Mesendoderm (in vitro differentiated cells): ENCODE measurements at regions not wholly inside any gene's neighbourhood (a gene's known extent, or its start where the extent isn't known, plus 50 kb on each side); places are given as distances from the start of the nearest gene placed in this dataset.

Experiments
- DNase-seq: peaks from one replicate; pipeline ENCODE4 v3.0.0; 2013
- H2AK5ac ChIP-seq: 2 replicates; pipeline ENCODE4 v1.6.1; 2013; ENCODE audit warnings: low read length, inconsistent platforms
- H2BK120ac ChIP-seq: 2 replicates; pipeline ENCODE4 v1.6.1; 2013; ENCODE audit warnings: low read depth, mild to moderate bottlenecking, low read length, moderate library complexity, mixed read lengths
- H2BK15ac ChIP-seq: replicated peaks from 2 replicates; pipeline ENCODE4 v1.6.1; 2013; ENCODE audit warnings: low read depth, mild to moderate bottlenecking, moderate library complexity
- H2BK5ac ChIP-seq: 2 replicates; pipeline ENCODE4 v1.6.1; 2013; ENCODE audit warnings: low read length, inconsistent platforms
- H3K18ac ChIP-seq: 2 replicates; pipeline ENCODE4 v1.6.1; 2013; ENCODE audit warnings: mild to moderate bottlenecking, low read length, mixed read lengths
- H3K23ac ChIP-seq: one replicate; pipeline ENCODE4 v1.6.1; 2013; ENCODE audit warnings: low read length
- H3K27ac ChIP-seq: 2 replicates; pipeline ENCODE4 v1.5.1; 2013; ENCODE audit warnings: low read depth, mild to moderate bottlenecking, inconsistent platforms, low read length, moderate library complexity
- H3K27me3 ChIP-seq: 2 replicates; pipeline ENCODE4 v1.6.1; 2013; ENCODE audit warnings: low read length, control low read depth, mild to moderate bottlenecking, inconsistent platforms; ENCODE audit not compliant: insufficient read depth, poor library complexity
- H3K36me3 ChIP-seq: 2 replicates; pipeline ENCODE4 v1.6.1; 2013; ENCODE audit warnings: low read length, inconsistent platforms; ENCODE audit not compliant: control insufficient read depth, insufficient read depth
- H3K4ac ChIP-seq: one replicate; pipeline ENCODE4 v1.6.1; 2013; ENCODE audit warnings: low read depth, mild to moderate bottlenecking, low read length, moderate library complexity
- H3K4me1 ChIP-seq: 2 replicates; pipeline ENCODE4 v1.6.1; 2013; ENCODE audit warnings: low read depth, low read length, inconsistent platforms; ENCODE audit not compliant: control insufficient read depth
- H3K4me2 ChIP-seq: 2 replicates; pipeline ENCODE4 v1.6.1; 2013; ENCODE audit warnings: low read length
- H3K4me3 ChIP-seq: 2 replicates; pipeline ENCODE4 v1.5.1; 2013; ENCODE audit warnings: mild to moderate bottlenecking, low read length
- H3K56ac ChIP-seq: one replicate; pipeline ENCODE4 v1.6.1; 2013; ENCODE audit warnings: low read length
- H3K79me1 ChIP-seq: 2 replicates; pipeline ENCODE4 v1.6.1; 2013; ENCODE audit warnings: low read length, inconsistent platforms
- H3K79me2 ChIP-seq: 2 replicates; pipeline ENCODE4 v1.6.1; 2013; ENCODE audit warnings: mild to moderate bottlenecking, low read length; ENCODE audit not compliant: control insufficient read depth, insufficient read depth
- H3K9ac ChIP-seq: 2 replicates; pipeline ENCODE4 v1.6.1; 2013; ENCODE audit warnings: low read length, inconsistent platforms
- H4K5ac ChIP-seq: one replicate; pipeline ENCODE4 v1.6.1; 2013; ENCODE audit warnings: low read length
- H4K8ac ChIP-seq: one replicate; pipeline ENCODE4 v1.6.1; 2013; ENCODE audit warnings: low read depth, mild to moderate bottlenecking, control low read depth, low read length, moderate library complexity
- WGBS: extraction: QIAGEN DNeasy Blood & Tissue Kit; methylation state at CpG from one replicate; pipeline ENCODE4 v1.1.7; 2013; ENCODE audit warnings: low lambda C conversion rate, missing lambda C conversion rate; ENCODE audit not compliant: insufficient coverage; ENCODE audit errors: extremely low coverage; 5-methylcytosine and 5-hydroxymethylcytosine counted together

GRCh38 chr7:124375391-124375790, 342.5 kb upstream of the TMEM229A start:
- WGBS, result no CpG with 5 or more reads among the region's 4 CpGs
- Histone ChIP-seq H3K4ac (no peak overlapping the region), H3K4me1 (no peaks in the 10 kb centered on the region)

GRCh38 chr7:124369310-124369709, 336.4 kb upstream of the TMEM229A start:
- Histone ChIP-seq H2BK15ac (no peak overlapping the region), H3K18ac (no peak overlapping the region), H2BK120ac (no peak overlapping the region), H3K36me3 (no peaks in the 10 kb centered on the region), H3K27ac (no peak overlapping the region), H4K5ac (no peak overlapping the region), H3K9ac (no peak overlapping the region), H3K4me3 (no peak overlapping the region), H4K8ac (no peak overlapping the region), H3K4me2 (no peak overlapping the region), H2BK5ac (no peak overlapping the region), H3K79me2 (no peaks in the 10 kb centered on the region), H2AK5ac (no peak overlapping the region), H3K27me3 (no peaks in the 10 kb centered on the region), H3K79me1 (no peaks in the 10 kb centered on the region), H3K56ac (no peak overlapping the region), H3K23ac (no peak overlapping the region), H3K4me1 (no peaks in the 10 kb centered on the region), H3K4ac (no peak overlapping the region)
- no CpG with 5 or more reads among the region's 1 CpG for WGBS
- DNase-seq, result no peak

More at GRCh38 chr7:124375391-124375790, 342.5 kb upstream of the TMEM229A start:
- H4K8ac ChIP-seq, result no peak overlapping the region
- H3K56ac ChIP-seq, result no peak overlapping the region
- no peak for DNase-seq
- H3K36me3 ChIP-seq, result no peaks in the 10 kb centered on the region
- H2BK15ac ChIP-seq, result no peak overlapping the region
- no peaks in the 10 kb centered on the region for H3K27me3 ChIP-seq
- no peaks in the 10 kb centered on the region for H3K79me1 ChIP-seq
- no peak overlapping the region for H2BK120ac ChIP-seq
- no peak overlapping the region for H2BK5ac ChIP-seq
- H2AK5ac ChIP-seq, result no peak overlapping the region
- no peaks in the 10 kb centered on the region for H3K79me2 ChIP-seq
- H3K23ac ChIP-seq, result no peak overlapping the region
- H3K18ac ChIP-seq, result no peak overlapping the region
- H3K4me2 ChIP-seq, result no peak overlapping the region
- H3K4me3 ChIP-seq, result no peak overlapping the region
- H3K9ac ChIP-seq, result no peak overlapping the region
- no peak overlapping the region for H4K5ac ChIP-seq
- no peak overlapping the region for H3K27ac ChIP-seq

- Histone ChIP-seq H4K8ac (no peak overlapping the region), H3K27me3 (no peaks in the 10 kb centered on the region), H2AK5ac (no peak overlapping the region), H3K4ac (no peak overlapping the region), H2BK120ac (no peak overlapping the region), H2BK5ac (no peak overlapping the region), H3K23ac (no peak overlapping the region), H3K4me3 (no peak overlapping the region), H3K27ac (no peak overlapping the region), H3K56ac (no peak overlapping the region), H3K79me2 (no peaks in the 10 kb centered on the region), H3K36me3 (no peaks in the 10 kb centered on the region), H3K9ac (no peak overlapping the region), H3K4me2 (no peak overlapping the region), H3K79me1 (no peaks in the 10 kb centered on the region), H3K4me1 (no peaks in the 10 kb centered on the region), H3K18ac (no peak overlapping the region), H4K5ac (no peak overlapping the region), H2BK15ac (no peak overlapping the region)
- DNase-seq, result no peak
- WGBS, result no CpG with 5 or more reads among the region's 1 CpG
Measured at GRCh38 chr7:124366118-124366517, 333.3 kb upstream of the TMEM229A start.

GRCh38 chr7:124364283-124364682, 331.4 kb upstream of the TMEM229A start:
- Histone ChIP-seq H4K5ac (no peak overlapping the region), H3K27ac (no peak overlapping the region), H3K4ac (no peak overlapping the region), H3K79me2 (no peaks in the 10 kb centered on the region), H3K4me1 (no peaks in the 10 kb centered on the region), H3K4me2 (no peak overlapping the region), H2BK120ac (no peak overlapping the region), H3K36me3 (no peaks in the 10 kb centered on the region), H3K9ac (no peak overlapping the region), H3K56ac (no peak overlapping the region), H3K23ac (no peak overlapping the region), H3K27me3 (no peaks in the 10 kb centered on the region), H3K4me3 (no peak overlapping the region), H2BK15ac (no peak overlapping the region), H3K18ac (no peak overlapping the region), H2BK5ac (no peak overlapping the region), H2AK5ac (no peak overlapping the region), H4K8ac (no peak overlapping the region), H3K79me1 (no peaks in the 10 kb centered on the region)
- no peak for DNase-seq
- no CpG with 5 or more reads among the region's 1 CpG for WGBS

- no peak for DNase-seq
- Histone ChIP-seq H3K4me1 (no peaks in the 10 kb centered on the region), H3K4me3 (no peak overlapping the region), H3K36me3 (no peaks in the 10 kb centered on the region), H2BK120ac (no peak overlapping the region), H3K23ac (no peak overlapping the region), H3K79me1 (no peaks in the 10 kb centered on the region), H4K5ac (no peak overlapping the region), H3K27me3 (no peaks in the 10 kb centered on the region), H3K27ac (no peak overlapping the region), H3K4ac (no peak overlapping the region), H4K8ac (no peak overlapping the region), H3K56ac (no peak overlapping the region), H3K79me2 (no peaks in the 10 kb centered on the region), H2BK5ac (no peak overlapping the region), H2AK5ac (no peak overlapping the region), H3K9ac (no peak overlapping the region), H3K18ac (no peak overlapping the region), H3K4me2 (no peak overlapping the region), H2BK15ac (no peak overlapping the region)
Measured at GRCh38 chr7:124354201-124354600, 321.3 kb upstream of the TMEM229A start.

- H3K9ac ChIP-seq, result no peak overlapping the region
- H3K36me3 ChIP-seq, result no peaks in the 10 kb centered on the region
- DNase-seq, result peak; percentile 13
- H3K4me2 ChIP-seq, result no peak overlapping the region
- no peak overlapping the region for H2BK5ac ChIP-seq
- H3K4me3 ChIP-seq, result no peak overlapping the region
- no CpG with 5 or more reads among the region's 8 CpGs for WGBS
- H2BK120ac ChIP-seq, result no peak overlapping the region
- no peak overlapping the region for H2BK15ac ChIP-seq
- H3K18ac ChIP-seq, result no peak overlapping the region
- H3K27ac ChIP-seq, result no peak overlapping the region
- H3K79me1 ChIP-seq, result no peaks in the 10 kb centered on the region
- H3K56ac ChIP-seq, result no peak overlapping the region
- no peaks in the 10 kb centered on the region for H3K27me3 ChIP-seq
- no peak overlapping the region for H4K5ac ChIP-seq
- no peak overlapping the region for H4K8ac ChIP-seq
- no peaks in the 10 kb centered on the region for H3K79me2 ChIP-seq
- no peak overlapping the region for H2AK5ac ChIP-seq
- no peak overlapping the region for H3K23ac ChIP-seq
- H3K4me1 ChIP-seq, result no peaks in the 10 kb centered on the region
- no peak overlapping the region for H3K4ac ChIP-seq
Measured at GRCh38 chr7:124351950-124352349, 319.1 kb upstream of the TMEM229A start.
